NCI-H345 treated with DMSO at 0.1 percent for 48 hours (cell line): ENCODE measurements at regions not wholly inside any gene's neighbourhood (a gene's known extent, or its start where the extent isn't known, plus 50 kb on each side); places are given as distances from the start of the nearest gene placed in this dataset.

Source experiments
- DNase-seq: peaks from one replicate; lab custom pipeline; 2025; ENCODE audit not compliant: unreplicated experiment; lab: John Stamatoyannopoulos, UW

DNA sequence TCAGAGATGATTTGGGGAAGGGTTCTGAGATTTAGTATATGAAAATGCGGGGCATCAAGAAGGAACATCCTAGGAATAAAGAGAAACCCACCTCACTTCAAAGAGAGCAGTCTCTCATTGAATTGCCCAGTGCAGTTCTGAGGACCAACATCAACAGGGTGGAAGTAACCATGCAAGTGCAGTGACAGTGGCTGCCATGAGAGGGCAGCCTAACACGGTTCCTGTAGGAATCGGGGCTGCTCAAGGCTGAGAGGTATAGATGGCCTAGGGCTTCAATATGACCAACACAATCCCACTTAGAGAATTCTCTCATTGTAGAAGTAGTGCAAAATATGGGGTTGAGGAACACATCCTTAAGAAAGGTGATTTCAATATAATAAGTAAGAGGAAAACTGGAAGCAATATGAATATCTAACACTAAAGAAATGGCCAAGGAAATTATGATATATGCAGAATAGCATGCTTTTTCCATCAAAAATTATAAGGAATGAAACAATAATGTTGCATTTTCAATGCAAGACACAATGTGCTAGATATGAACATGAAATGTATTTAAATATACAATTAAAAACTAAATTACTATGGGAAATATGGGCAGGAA, 51.1 kb upstream of the ARRDC4 start:
- peak; percentile 35 for DNase-seq
